Spleen (tissue), 11 donors: ENCODE measurements at regions not wholly inside any gene's neighbourhood (a gene's known extent, or its start where the extent isn't known, plus 50 kb on each side); places are given as distances from the start of the nearest gene placed in this dataset.

ENCODE experiments used
- DNase-seq: peaks from one replicate; pipeline ENCODE4 v3.0.0-alpha.2; 2020
- H3K27ac ChIP-seq, 8 donors: fragments of 200-600 bp; sonication (generic) in 7 of 8; 1 replicate in 4 of 8; 2 replicates in 4 of 8; pipeline versions ENCODE4 v1.5.0 to v1.8.0; 2016 to 2021; ENCODE audit warnings: inconsistent platforms in 4 of 8, mild to moderate bottlenecking in 4 of 8, moderate library complexity in 1 of 8
- H3K27me3 ChIP-seq, 7 donors: fragments of 200-600 bp; sonication (generic) in 6 of 7; replicated peaks in 1 of 7; 1 replicate in 4 of 7; 2 replicates in 3 of 7; pipeline versions ENCODE4 v1.5.0 to v1.8.0; 2016 to 2021; ENCODE audit warnings: inconsistent platforms in 3 of 7, mild to moderate bottlenecking in 1 of 7
- H3K36me3 ChIP-seq, 6 donors: fragments of 200-600 bp; sonication (generic) in 5 of 6; 1 replicate in 4 of 6; 2 replicates in 2 of 6; pipeline versions ENCODE4 v1.5.0 to v1.8.0; 2016 to 2021; ENCODE audit warnings: inconsistent platforms in 2 of 6
- H3K4me1 ChIP-seq, 6 donors: fragments of 200-600 bp; sonication (generic) in 5 of 6; 1 replicate in 3 of 6; 2 replicates in 3 of 6; pipeline versions ENCODE4 v1.5.0 to v1.8.0; 2016 to 2021; ENCODE audit warnings: inconsistent platforms in 3 of 6
- H3K4me3 ChIP-seq, 8 donors: fragments of 200-600 bp; sonication (generic) in 7 of 8; 1 replicate in 4 of 8; 2 replicates in 4 of 8; pipeline versions ENCODE4 v1.5.0 to v1.8.0; 2016 to 2021; ENCODE audit warnings: inconsistent platforms in 4 of 8, mild to moderate bottlenecking in 4 of 8, moderate library complexity in 2 of 8
- H3K9me3 ChIP-seq, 8 donors: fragments of 200-600 bp; sonication (generic) in 7 of 8; 1 replicate in 4 of 8; 2 replicates in 4 of 8; pipeline versions ENCODE4 v1.5.0 to v1.8.0; 2016 to 2021; ENCODE audit warnings: inconsistent platforms in 4 of 8
- POLR2A ChIP-seq, 3 donors: fragments of 450-650 bp; IDR thresholded peaks; one replicate each; pipeline ENCODE4 v1.5.1; 2017; ENCODE audit warnings: antibody characterized with exemption in 3 of 3, mild to moderate bottlenecking in 1 of 3
- POLR2AphosphoS5 ChIP-seq, 3 donors: sonication (generic); formaldehyde crosslinking; IDR thresholded peaks; one replicate each; pipeline ENCODE4 v1.5.1; 2017; ENCODE audit warnings: antibody characterized with exemption in 3 of 3
- WGBS, 5 donors: extraction: QIAGEN DNeasy Blood & Tissue Kit in 3 of 5; methylation state at CpG; one replicate each; pipeline versions ENCODE4 v1.1.5 to v1.1.7; 2013 to 2018; 5-methylcytosine and 5-hydroxymethylcytosine counted together
- intact Hi-C: fragments of 100-400 bp; cut with DNase I; formaldehyde crosslinking; loops from one replicate; pipeline ENCODE4 v1.15.0; 2023; ENCODE audit warnings: low total_unique reads
- TF ChIP-seq, protein P1 (sequence below), 11 experiments: fragments of 200-600 bp in 7 of 11; fragments of 450-650 bp in 4 of 11; sonication (generic) in 4 of 11; IDR thresholded peaks in 8 of 11; conservative IDR thresholded peaks in 3 of 11; 1 replicate in 7 of 11; 2 replicates in 4 of 11; pipeline versions ENCODE4 v1.4.0 to v1.8.0; 2016 to 2021; ENCODE audit warnings: antibody characterized with exemption in 11 of 11, inconsistent platforms in 4 of 11, mild to moderate bottlenecking in 1 of 11
- donor health status: healthy with polysubstance abuse.
- donor health status: DM: no; HTN: no; CAD: no; lungs with moderate emphysema.
- donor health status: DM: no; HTN: no; CAD: no.
- donor health status: Bipolar disorder and iron deficiency.
- donor health status: healthy.
- donor health status: DM: no; HTN: no; CAD: no.
- donor health status: DM: yes; HTN: yes; CAD: no.

DNA sequence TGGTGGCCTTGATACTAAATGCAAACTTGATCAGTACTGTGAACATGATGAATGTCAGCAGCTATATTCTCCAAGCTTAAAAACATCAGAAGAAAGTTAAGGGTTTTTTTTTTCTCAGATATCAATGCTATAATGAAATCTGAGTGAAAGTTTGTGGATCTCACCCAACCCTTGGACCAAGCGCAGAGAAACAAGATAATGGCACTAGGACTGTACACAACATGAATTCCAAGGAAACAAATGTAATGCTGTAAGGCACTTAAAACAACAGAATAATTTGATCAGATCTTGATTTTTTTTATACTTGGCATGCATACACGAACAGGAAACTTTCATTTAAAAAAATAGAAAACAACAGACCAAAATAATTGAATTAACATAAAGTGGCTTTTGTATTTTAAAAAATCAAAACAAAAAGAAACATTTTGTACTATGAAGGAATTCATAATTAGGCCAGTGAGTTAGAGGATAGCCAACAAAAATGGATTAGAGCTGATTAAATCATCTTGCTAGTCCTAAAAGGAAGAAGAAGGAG is 1154.0 kb upstream of the EYS start:
- no peak overlapping the region for H3K4me3 ChIP-seq
- no peak overlapping the region for H3K27ac ChIP-seq
- intact Hi-C loops, result no loop called here
- H3K4me1 ChIP-seq, result no peaks in the 10 kb centered on the region
- no peaks in the 10 kb centered on the region for H3K27me3 ChIP-seq
- H3K9me3 ChIP-seq, result peaks cover 0 to 20% (median 5%) of the 10 kb centered on the region in 8 donors
- H3K36me3 ChIP-seq, result no peaks in the 10 kb centered on the region
- DNase-seq, result no peak
- 58 to 73% (median 62%) methylated on average over 2 of the region's 2 CpGs for WGBS, 5 donors
- TF ChIP-seq POLR2A (IDR thresholded peaks at IDR 0.05) (no peak), POLR2AphosphoS5 (IDR thresholded peaks at IDR 0.05) (no peak)
- TF ChIP-seq, protein P1, sequence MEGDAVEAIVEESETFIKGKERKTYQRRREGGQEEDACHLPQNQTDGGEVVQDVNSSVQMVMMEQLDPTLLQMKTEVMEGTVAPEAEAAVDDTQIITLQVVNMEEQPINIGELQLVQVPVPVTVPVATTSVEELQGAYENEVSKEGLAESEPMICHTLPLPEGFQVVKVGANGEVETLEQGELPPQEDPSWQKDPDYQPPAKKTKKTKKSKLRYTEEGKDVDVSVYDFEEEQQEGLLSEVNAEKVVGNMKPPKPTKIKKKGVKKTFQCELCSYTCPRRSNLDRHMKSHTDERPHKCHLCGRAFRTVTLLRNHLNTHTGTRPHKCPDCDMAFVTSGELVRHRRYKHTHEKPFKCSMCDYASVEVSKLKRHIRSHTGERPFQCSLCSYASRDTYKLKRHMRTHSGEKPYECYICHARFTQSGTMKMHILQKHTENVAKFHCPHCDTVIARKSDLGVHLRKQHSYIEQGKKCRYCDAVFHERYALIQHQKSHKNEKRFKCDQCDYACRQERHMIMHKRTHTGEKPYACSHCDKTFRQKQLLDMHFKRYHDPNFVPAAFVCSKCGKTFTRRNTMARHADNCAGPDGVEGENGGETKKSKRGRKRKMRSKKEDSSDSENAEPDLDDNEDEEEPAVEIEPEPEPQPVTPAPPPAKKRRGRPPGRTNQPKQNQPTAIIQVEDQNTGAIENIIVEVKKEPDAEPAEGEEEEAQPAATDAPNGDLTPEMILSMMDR (IDR thresholded peaks at IDR 0.05 in 8 of 11, conservative IDR thresholded peaks at IDR 0.05 in 3 of 11), result no peak

DNA sequence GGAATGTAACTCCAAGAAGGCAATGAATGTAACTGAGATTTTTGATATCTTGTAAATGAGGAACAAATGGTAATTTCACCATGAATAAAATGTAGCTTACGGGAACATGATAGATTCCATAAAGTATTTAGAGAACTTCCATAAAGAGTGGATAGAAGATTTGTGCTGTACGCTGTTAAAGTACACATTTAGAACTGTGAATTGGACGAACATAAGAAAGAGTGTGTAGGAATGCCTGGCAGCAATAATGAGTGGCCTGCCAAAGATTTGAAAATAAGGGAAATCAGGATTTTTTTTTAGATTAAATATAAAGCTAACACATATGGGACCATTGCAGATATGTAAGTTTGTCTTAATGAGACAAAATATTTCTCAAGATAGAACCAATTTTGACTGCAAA is 1153.3 kb upstream of the EYS start:
- Histone ChIP-seq H3K27me3 (no peaks in the 10 kb centered on the region), H3K9me3 (peaks cover 0 to 20% (median 5%) of the 10 kb centered on the region in 8 donors), H3K36me3 (no peaks in the 10 kb centered on the region), H3K27ac (no peak overlapping the region), H3K4me1 (no peaks in the 10 kb centered on the region), H3K4me3 (no peak overlapping the region)
- TF ChIP-seq, protein P1 (IDR thresholded peaks at IDR 0.05 in 8 of 11, conservative IDR thresholded peaks at IDR 0.05 in 3 of 11), result no peak
- TF ChIP-seq POLR2A (IDR thresholded peaks at IDR 0.05) (no peak), POLR2AphosphoS5 (IDR thresholded peaks at IDR 0.05) (no peak)
- 54 to 75% (median 69%) methylated on average over 3 of the region's 3 CpGs for WGBS, 5 donors
- intact Hi-C loops, result no loop called here
- no peak for DNase-seq

DNA sequence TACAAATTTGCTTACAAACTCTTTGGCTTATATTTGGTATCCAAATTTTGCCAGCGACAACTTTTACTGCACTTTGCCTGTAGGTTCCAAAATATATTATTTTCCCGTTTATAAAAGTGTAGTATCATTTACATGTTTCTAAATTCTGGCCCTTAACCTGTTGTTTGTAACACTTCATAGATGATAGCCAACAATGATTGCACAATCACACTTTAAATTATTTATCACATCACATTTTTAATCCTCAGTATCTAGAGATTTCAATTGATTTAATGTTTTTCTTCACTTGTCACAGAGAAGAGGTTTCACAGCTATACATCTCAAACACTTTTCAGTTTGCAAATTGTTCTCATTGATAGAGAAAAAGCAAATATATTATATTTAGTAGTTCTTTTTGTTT is 1151.2 kb upstream of the EYS start:
- Histone ChIP-seq H3K36me3 (no peaks in the 10 kb centered on the region), H3K4me3 (no peak overlapping the region), H3K9me3 (peaks cover 0 to 18% (median 0%) of the 10 kb centered on the region in 8 donors), H3K27ac (no peak overlapping the region), H3K4me1 (no peaks in the 10 kb centered on the region), H3K27me3 (no peaks in the 10 kb centered on the region)
- 40 to 80% (median 73%) methylated on average over 2 of the region's 2 CpGs for WGBS, 5 donors
- DNase-seq, result no peak
- TF ChIP-seq, protein P1 (IDR thresholded peaks at IDR 0.05 in 8 of 11, conservative IDR thresholded peaks at IDR 0.05 in 3 of 11), result no peak
- TF ChIP-seq POLR2AphosphoS5 (IDR thresholded peaks at IDR 0.05), result no peak
- no peak for TF ChIP-seq POLR2A (IDR thresholded peaks at IDR 0.05)
- intact Hi-C loops, result no loop called here

DNA sequence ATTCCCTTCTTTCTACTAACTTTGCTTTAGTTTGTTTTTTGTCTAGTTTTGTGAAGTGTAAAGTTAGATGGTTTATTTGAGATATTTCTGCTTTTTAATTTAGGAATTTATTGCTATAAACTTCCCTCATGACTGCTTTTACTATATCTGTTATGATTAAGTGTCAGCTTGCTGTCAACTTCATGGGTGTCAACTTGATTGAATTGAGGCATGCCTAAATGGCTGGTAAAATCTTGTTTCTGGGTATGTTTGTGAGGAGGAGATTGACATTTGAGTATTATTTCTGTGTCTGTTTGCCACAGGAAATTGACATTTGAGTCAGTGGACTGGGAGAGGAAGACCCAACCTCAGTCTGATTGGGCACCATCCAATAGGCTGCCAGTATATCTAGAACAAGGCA is 1147.0 kb upstream of the EYS start:
- H3K27me3 ChIP-seq, result no peaks in the 10 kb centered on the region
- H3K4me1 ChIP-seq, result no peaks in the 10 kb centered on the region
- TF ChIP-seq, protein P1 (IDR thresholded peaks at IDR 0.05 in 8 of 11, conservative IDR thresholded peaks at IDR 0.05 in 3 of 11), result no peak
- TF ChIP-seq POLR2AphosphoS5 (IDR thresholded peaks at IDR 0.05), result no peak
- TF ChIP-seq POLR2A (IDR thresholded peaks at IDR 0.05), result no peak
- H3K36me3 ChIP-seq, result no peaks in the 10 kb centered on the region
- H3K27ac ChIP-seq, result no peak overlapping the region
- no peak for DNase-seq
- peaks cover 0 to 18% (median 0%) of the 10 kb centered on the region in 8 donors for H3K9me3 ChIP-seq
- intact Hi-C loops, result no loop called here
- no peak overlapping the region for H3K4me3 ChIP-seq
